IMR-90 (cell line): ENCODE measurements at regions not wholly inside any gene's neighbourhood (a gene's known extent, or its start where the extent isn't known, plus 50 kb on each side); places are given as distances from the start of the nearest gene placed in this dataset.

Experiments used
- ATAC-seq: fragments of 200-7000 bp; cut with Tn5 transposase; 2 replicates; pipeline ENCODE4 v1.9.1; 2020; ENCODE audit warnings: low read depth, mild to moderate bottlenecking, moderate library complexity
- BruUV-seq: library from RNA; stranded (reverse); fragments of 400-500 nt; replicated peaks from 2 replicates; lab custom pipeline; 2021; lab: Mats Ljungman, UMichigan
- CTCF ChIA-PET: fragments of 300-600 bp; formaldehyde crosslinking; extraction: SDS; loops from one replicate; lab custom pipeline; 2021; ENCODE audit warnings: antibody characterized with exemption; lab: Yijun Ruan, JAX
- POLR2A ChIA-PET: fragments of 300-600 bp; sonication (Branson Sonifier 250); formaldehyde crosslinking; loops from one replicate; lab custom pipeline; 2022; ENCODE audit warnings: antibody characterized with exemption; ENCODE audit not compliant: unreplicated experiment; lab: Charles Lee
- DNase-seq: peaks from one replicate; pipeline ENCODE4 v3.0.0; 2013
- H2AFZ ChIP-seq: replicated peaks from 2 replicates; pipeline ENCODE3; 2013; ENCODE audit warnings: low read length, mild to moderate bottlenecking; ENCODE audit not compliant: poor library complexity
- H2AK5ac ChIP-seq: 2 replicates; pipeline ENCODE4 v1.6.1; 2013; ENCODE audit warnings: low read depth, low read length, inconsistent platforms
- H2AK9ac ChIP-seq: replicated peaks from 2 replicates; pipeline ENCODE3; 2013; ENCODE audit warnings: mild to moderate bottlenecking, low read depth, low read length, moderate library complexity; ENCODE audit not compliant: poor library complexity
- H2BK120ac ChIP-seq: 2 replicates; pipeline ENCODE4 v1.6.1; 2013; ENCODE audit warnings: low read depth, low read length, inconsistent platforms
- H2BK15ac ChIP-seq: 3 replicates; pipeline ENCODE4 v1.6.1; 2013; ENCODE audit warnings: low read depth, low read length, inconsistent platforms
- H2BK20ac ChIP-seq: 2 replicates; pipeline ENCODE4 v1.6.1; 2013; ENCODE audit warnings: low read depth, mild to moderate bottlenecking, inconsistent platforms, low read length, moderate library complexity
- H2BK5ac ChIP-seq: 2 replicates; pipeline ENCODE4 v1.6.1; 2013; ENCODE audit warnings: mild to moderate bottlenecking, low read depth, low read length, inconsistent platforms; ENCODE audit not compliant: poor library complexity, severe bottlenecking
- H3K14ac ChIP-seq: replicated peaks from 2 replicates; pipeline ENCODE4 v1.6.1; 2013; ENCODE audit warnings: low read depth, low read length, inconsistent platforms
- H3K18ac ChIP-seq: 2 replicates; pipeline ENCODE4 v1.6.1; 2013; ENCODE audit warnings: low read depth, low read length, control low read depth
- H3K23ac ChIP-seq: 2 replicates; pipeline ENCODE4 v1.6.1; 2013; ENCODE audit warnings: low read depth, low read length, inconsistent platforms
- H3K27ac ChIP-seq: 2 replicates; pipeline ENCODE4 v1.5.1; 2013; ENCODE audit warnings: mild to moderate bottlenecking, control low read depth, low read length; ENCODE audit not compliant: insufficient read depth
- H3K27me3 ChIP-seq: 2 replicates; pipeline ENCODE4 v1.6.1; 2013; ENCODE audit warnings: low read length; ENCODE audit not compliant: control insufficient read depth, insufficient read depth
- H3K36me3 ChIP-seq: 2 replicates; pipeline ENCODE4 v1.6.1; 2013; ENCODE audit warnings: low read length, mixed read lengths; ENCODE audit not compliant: control insufficient read depth, insufficient read depth
- H3K4ac ChIP-seq: 2 replicates; pipeline ENCODE4 v1.6.1; 2013; ENCODE audit warnings: low read depth, low read length, inconsistent platforms
- H3K4me1 ChIP-seq: 2 replicates; pipeline ENCODE4 v1.6.1; 2013; ENCODE audit warnings: low read length, mixed read lengths; ENCODE audit not compliant: control insufficient read depth, insufficient read depth
- H3K4me2 ChIP-seq: 2 replicates; pipeline ENCODE4 v1.6.1; 2013; ENCODE audit warnings: low read depth, mild to moderate bottlenecking, control low read depth, low read length, moderate library complexity
- H3K4me3 ChIP-seq: 2 replicates; pipeline ENCODE4 v1.5.1; 2013; ENCODE audit warnings: low read depth, mild to moderate bottlenecking, control low read depth, low read length, moderate library complexity; ENCODE audit not compliant: insufficient read depth
- H3K56ac ChIP-seq: 2 replicates; pipeline ENCODE4 v1.6.1; 2013; ENCODE audit warnings: low read length, inconsistent platforms; ENCODE audit not compliant: insufficient read depth; ENCODE audit errors: extremely low read depth
- H3K79me1 ChIP-seq, 2 experiments: 2 replicates each; pipeline ENCODE4 v1.6.1; 2013; ENCODE audit warnings: low read length in 2 of 2, inconsistent platforms in 1 of 2, low read depth in 1 of 2
- H3K9ac ChIP-seq: 2 replicates; pipeline ENCODE4 v1.6.1; 2013; ENCODE audit warnings: low read depth, low read length, control low read depth
- H3K9me1 ChIP-seq: 2 replicates; pipeline ENCODE4 v1.6.1; 2013; ENCODE audit warnings: low read length, inconsistent platforms; ENCODE audit not compliant: insufficient read depth
- H3K9me3 ChIP-seq: 2 replicates; pipeline ENCODE4 v1.6.1; 2013; ENCODE audit warnings: low read length; ENCODE audit not compliant: control insufficient read depth, insufficient read depth
- H4K20me1 ChIP-seq: 2 replicates; pipeline ENCODE4 v1.6.1; 2013; ENCODE audit warnings: low read length, inconsistent platforms; ENCODE audit not compliant: insufficient read depth
- H4K5ac ChIP-seq: 2 replicates; pipeline ENCODE4 v1.6.1; 2013; ENCODE audit warnings: mild to moderate bottlenecking, low read depth, low read length, control low read depth
- H4K8ac ChIP-seq, 2 experiments: 2 replicates each; pipeline ENCODE4 v1.6.1; 2013; ENCODE audit warnings: low read depth in 2 of 2, low read length in 2 of 2, control low read depth in 1 of 2, inconsistent platforms in 1 of 2
- H4K91ac ChIP-seq: 2 replicates; pipeline ENCODE4 v1.6.1; 2013; ENCODE audit warnings: low read depth, low read length, inconsistent platforms; ENCODE audit not compliant: insufficient read depth
- FOS ChIP-seq: fragments of 150-350 bp; IDR thresholded peaks from 2 replicates; pipeline ENCODE4 v1.6.1; 2016; ENCODE audit warnings: low read depth, low read length
- MAZ ChIP-seq: IDR thresholded peaks from 2 replicates; pipeline ENCODE4 v1.6.1; 2012; ENCODE audit warnings: low read depth, mild to moderate bottlenecking, low read length, improper control_type of control experiment, moderate library complexity, borderline replicate concordance
- SMC3 ChIP-seq: fragments of 150-350 bp; IDR thresholded peaks from 2 replicates; pipeline ENCODE4 v1.6.1; 2016; ENCODE audit warnings: low read depth, mild to moderate bottlenecking, antibody characterized with exemption, low read length, moderate library complexity
- WGBS, 2 experiments: methylation state at CpG; one replicate each; pipeline versions ENCODE4 v1.1.5 to v1.1.7; 2013; ENCODE audit warnings: missing lambda C conversion rate in 2 of 2; ENCODE audit not compliant: insufficient read length in 1 of 2; ENCODE audit errors: extremely low coverage in 2 of 2; 5-methylcytosine and 5-hydroxymethylcytosine counted together
- dilution Hi-C: fragments of 300-500 bp; cut with HindIII; formaldehyde crosslinking; loops from one replicate; pipeline ENCODE4 v1.14.3; 2018; ENCODE audit warnings: low sequenced_read_pairs; ENCODE audit not compliant: unreplicated experiment
- in situ Hi-C: fragments of 300-500 bp; cut with MboI; formaldehyde crosslinking; loops from 3 replicates; pipeline ENCODE4 v1.14.3; 2019; ENCODE audit warnings: low sequenced_read_pairs, inconsistent platforms, mixed read lengths
- intact Hi-C: fragments of 100-400 bp; cut with micrococcal nuclease; formaldehyde crosslinking; loops from 2 replicates; pipeline ENCODE4 v1.10.0; 2022
- TF ChIP-seq, protein P1 (sequence below): conservative IDR thresholded peaks from 2 replicates; pipeline ENCODE4 v1.5.1; 2012; ENCODE audit warnings: mild to moderate bottlenecking, low read depth, low read length, improper control_type of control experiment

DNA sequence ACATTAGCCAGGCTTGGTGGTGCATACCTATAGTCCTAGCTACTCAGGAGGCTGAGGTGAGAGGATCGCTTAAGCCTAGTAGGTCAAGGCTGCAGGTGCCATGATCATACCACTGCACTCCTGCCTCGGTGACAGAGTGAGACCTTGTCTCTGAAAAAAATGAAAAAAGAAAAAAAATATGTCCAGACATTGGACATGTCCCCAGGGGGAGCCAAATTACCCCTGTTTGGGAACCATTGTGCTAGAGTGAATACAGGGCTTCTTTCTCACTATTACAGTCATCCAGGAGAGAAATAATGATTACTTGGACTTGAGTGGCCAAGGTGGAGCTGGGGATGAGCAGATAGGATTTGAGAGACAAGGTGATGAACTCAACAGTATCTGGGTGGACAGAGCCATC is 52.9 kb upstream of the ABCC4 start:
- CTCF ChIA-PET = no interaction called here

More for the DNA sequence above, 52.9 kb upstream of the ABCC4 start:
- in situ Hi-C loops (no loop called here), dilution Hi-C loops (no loop called here), intact Hi-C loops (no loop called here)
- Histone ChIP-seq H3K23ac (no peak overlapping the region), H3K18ac (no peak overlapping the region; the same call in 1 of the 2 replicates), H2BK120ac (peak overlapping the region; percentile 30; the same call in 1 of the 2 replicates), H3K9me1 (peaks cover 4% of the 10 kb centered on the region; the same call in 1 of the 2 replicates), H4K5ac (no peak overlapping the region), H2BK5ac (no peak overlapping the region), H3K4me3 (no peak overlapping the region), H3K27ac (no peak overlapping the region), H3K4me2 (no peak overlapping the region), H3K27me3 (no peaks in the 10 kb centered on the region), H4K91ac (no peak overlapping the region), H4K8ac (no peak overlapping the region), H3K9me3 (peaks cover 2% of the 10 kb centered on the region; the same call in 1 of the 2 replicates), H3K56ac (no peak overlapping the region), H3K4ac (no peak overlapping the region; the same call in 1 of the 2 replicates), H2BK15ac (no peak overlapping the region), H3K36me3 (no peaks in the 10 kb centered on the region), H3K9ac (no peak overlapping the region), H2AFZ (no peak overlapping the region), H2BK20ac (0 out of 2 replicates have a peak overlapping the region, but pooled peaks have one; percentile 57), H3K14ac (no peak overlapping the region), H3K79me1 (no peaks in the 10 kb centered on the region), H3K4me1 (peaks cover 9% of the 10 kb centered on the region), H4K20me1 (no peaks in the 10 kb centered on the region), H2AK5ac (peak overlapping the region; percentile 27), H2AK9ac (no peak overlapping the region)
- POLR2A ChIA-PET = no interaction called here
- no peak for DNase-seq
- BruUV-seq = no TSS peak
- no peak for TF ChIP-seq MAZ
- TF ChIP-seq, protein P1, sequence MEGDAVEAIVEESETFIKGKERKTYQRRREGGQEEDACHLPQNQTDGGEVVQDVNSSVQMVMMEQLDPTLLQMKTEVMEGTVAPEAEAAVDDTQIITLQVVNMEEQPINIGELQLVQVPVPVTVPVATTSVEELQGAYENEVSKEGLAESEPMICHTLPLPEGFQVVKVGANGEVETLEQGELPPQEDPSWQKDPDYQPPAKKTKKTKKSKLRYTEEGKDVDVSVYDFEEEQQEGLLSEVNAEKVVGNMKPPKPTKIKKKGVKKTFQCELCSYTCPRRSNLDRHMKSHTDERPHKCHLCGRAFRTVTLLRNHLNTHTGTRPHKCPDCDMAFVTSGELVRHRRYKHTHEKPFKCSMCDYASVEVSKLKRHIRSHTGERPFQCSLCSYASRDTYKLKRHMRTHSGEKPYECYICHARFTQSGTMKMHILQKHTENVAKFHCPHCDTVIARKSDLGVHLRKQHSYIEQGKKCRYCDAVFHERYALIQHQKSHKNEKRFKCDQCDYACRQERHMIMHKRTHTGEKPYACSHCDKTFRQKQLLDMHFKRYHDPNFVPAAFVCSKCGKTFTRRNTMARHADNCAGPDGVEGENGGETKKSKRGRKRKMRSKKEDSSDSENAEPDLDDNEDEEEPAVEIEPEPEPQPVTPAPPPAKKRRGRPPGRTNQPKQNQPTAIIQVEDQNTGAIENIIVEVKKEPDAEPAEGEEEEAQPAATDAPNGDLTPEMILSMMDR = no peak
- TF ChIP-seq SMC3 = no peak
- TF ChIP-seq FOS = no peak
- ATAC-seq = no peak
- WGBS, 2 experiments = no CpG with 5 or more reads among the region's 2 CpGs
